B cell (primary cell): ENCODE measurements at regions not wholly inside any gene's neighbourhood (a gene's known extent, or its start where the extent isn't known, plus 50 kb on each side); places are given as distances from the start of the nearest gene placed in this dataset.

Experiments
- ATAC-seq: fragments of 200-7000 bp; cut with Tn5 transposase; one replicate; pipeline ENCODE4 v1.10.0; 2021; ENCODE audit warnings: low read depth, mild to moderate bottlenecking, moderate number of reproducible peaks, moderate library complexity
- CTCF ChIA-PET: fragments of 350-600 bp; sonication (Branson Sonifier 250); formaldehyde crosslinking; loops from one replicate; lab custom pipeline; 2021; ENCODE audit warnings: antibody characterized with exemption, inconsistent platforms; lab: Charles Lee
- POLR2A ChIA-PET: fragments of 350-600 bp; sonication (Branson Sonifier 250); formaldehyde crosslinking; loops from one replicate; lab custom pipeline; 2021; ENCODE audit warnings: antibody characterized with exemption; lab: Charles Lee
- DNase-seq: peaks from one replicate; pipeline ENCODE4 v3.0.0; 2013
- H2AFZ ChIP-seq: 2 replicates; pipeline ENCODE4 v1.6.1; 2012; ENCODE audit warnings: mild to moderate bottlenecking, low read depth, low read length; ENCODE audit not compliant: insufficient read depth, poor library complexity, severe bottlenecking
- H3K27ac ChIP-seq, 2 donors: 1 replicate in 1 of 2; 2 replicates in 1 of 2; pipeline ENCODE4 v1.5.1; 2012 to 2013; ENCODE audit warnings: low read length in 2 of 2, mild to moderate bottlenecking in 2 of 2, moderate library complexity in 1 of 2
- H3K27me3 ChIP-seq, 4 experiments: fragments of 200-600 bp in 1 of 4; sonication (generic) in 1 of 4; replicated peaks in 1 of 4; 1 replicate in 2 of 4; 2 replicates in 2 of 4; pipeline versions ENCODE4 v1.6.1 to v1.7.0; 2013 to 2016; ENCODE audit warnings: low read length in 3 of 4, mild to moderate bottlenecking in 2 of 4, mixed read lengths in 1 of 4, moderate library complexity in 1 of 4; ENCODE audit not compliant: insufficient read depth in 4 of 4, control insufficient read depth in 3 of 4; ENCODE audit errors: control extremely low read depth in 1 of 4
- H3K36me3 ChIP-seq, 2 experiments: replicated peaks in 1 of 2; 1 replicate in 1 of 2; 2 replicates in 1 of 2; pipeline versions ENCODE4 v1.6.1 to v1.7.1; 2013; ENCODE audit warnings: low read length in 1 of 2; ENCODE audit not compliant: insufficient read depth in 2 of 2, control insufficient read depth in 1 of 2; ENCODE audit errors: control extremely low read depth in 1 of 2, extremely low read depth in 1 of 2
- H3K4me1 ChIP-seq, 2 donors: fragments of 200-600 bp in 1 of 2; sonication (generic) in 1 of 2; 1 replicate in 1 of 2; 2 replicates in 1 of 2; pipeline versions ENCODE4 v1.5.1 to v1.6.1; 2013 to 2017; ENCODE audit warnings: low read length in 2 of 2; ENCODE audit not compliant: control insufficient read depth in 2 of 2, insufficient read depth in 2 of 2
- H3K4me2 ChIP-seq: replicated peaks from 2 replicates; pipeline ENCODE3; 2012; ENCODE audit warnings: mild to moderate bottlenecking, low read depth, low read length; ENCODE audit not compliant: poor library complexity, severe bottlenecking
- H3K4me3 ChIP-seq, 5 experiments: fragments of 200-600 bp in 1 of 5; sonication (generic) in 1 of 5; 1 replicate in 3 of 5; 2 replicates in 2 of 5; pipeline versions ENCODE4 v1.5.1 to v1.7.0; 2011 to 2016; ENCODE audit warnings: low read length in 4 of 5, mild to moderate bottlenecking in 4 of 5, low read depth in 2 of 5, control low read depth in 1 of 5, moderate library complexity in 1 of 5; ENCODE audit not compliant: insufficient read depth in 1 of 5; ENCODE audit errors: control extremely low read depth in 1 of 5, extremely low read depth in 1 of 5
- H3K79me2 ChIP-seq: fragments of 200-600 bp; sonication (generic); one replicate; pipeline ENCODE4 v1.6.0; 2016; ENCODE audit warnings: low read length; ENCODE audit not compliant: control insufficient read depth, insufficient read depth
- H3K9ac ChIP-seq: fragments of 200-600 bp; sonication (generic); 2 replicates; pipeline ENCODE4 v1.6.1; 2017; ENCODE audit warnings: mild to moderate bottlenecking, low read length, moderate library complexity
- H3K9me3 ChIP-seq, 3 donors: one replicate each; pipeline versions ENCODE4 v1.6.1 to v1.7.1; 2013; ENCODE audit warnings: low read length in 2 of 3; ENCODE audit not compliant: control insufficient read depth in 2 of 3, insufficient read depth in 1 of 3; ENCODE audit errors: control extremely low read depth in 1 of 3
- H4K20me1 ChIP-seq: 2 replicates; pipeline ENCODE4 v1.6.0; 2012; ENCODE audit warnings: mild to moderate bottlenecking, low read length; ENCODE audit not compliant: insufficient read depth, control insufficient read depth, poor library complexity, severe bottlenecking
- H3K27ac Mint-ChIP-seq: one replicate; pipeline ENCODE4 v1.8.0; 2021; ENCODE audit warnings: mixed read lengths
- H3K27me3 Mint-ChIP-seq: one replicate; pipeline ENCODE4 v1.8.0; 2021; ENCODE audit warnings: mixed read lengths
- H3K4me1 Mint-ChIP-seq: one replicate; pipeline ENCODE4 v1.8.0; 2021; ENCODE audit warnings: mixed read lengths
- H3K4me3 Mint-ChIP-seq: one replicate; pipeline ENCODE4 v1.8.0; 2021; ENCODE audit warnings: mixed read lengths
- H3K9me3 Mint-ChIP-seq: one replicate; pipeline ENCODE4 v1.8.0; 2022; ENCODE audit warnings: mixed read lengths; ENCODE audit not compliant: insufficient read depth
- EZH2 ChIP-seq: IDR thresholded peaks from 2 replicates; pipeline ENCODE4 v1.6.1; 2012; ENCODE audit warnings: borderline replicate concordance, low read depth, mild to moderate bottlenecking, moderate library complexity, low read length; ENCODE audit not compliant: insufficient read depth, poor library complexity, severe bottlenecking
- WGBS: methylation state at CpG from one replicate; pipeline ENCODE4 v1.1.5; 2013; ENCODE audit warnings: missing lambda C conversion rate; ENCODE audit not compliant: insufficient coverage; 5-methylcytosine and 5-hydroxymethylcytosine counted together
- intact Hi-C: fragments of 100-400 bp; cut with micrococcal nuclease; formaldehyde crosslinking; loops from one replicate; pipeline ENCODE4 v1.10.0; 2022
- TF ChIP-seq, protein P1 (sequence below): fragments of 200-600 bp; IDR thresholded peaks from one replicate; pipeline ENCODE4 v1.8.0; 2022; ENCODE audit warnings: antibody characterized with exemption, mild to moderate bottlenecking

GRCh38 chrX:114252186-114252585 is 331.7 kb upstream of the HTR2C start:
- Mint-ChIP-seq H3K4me1 (no peaks in the 10 kb centered on the region), H3K27ac (no peak overlapping the region), H3K27me3 (no peaks in the 10 kb centered on the region), H3K9me3 (no peaks in the 10 kb centered on the region), H3K4me3 (no peak overlapping the region)
- DNase-seq = no peak
- intact Hi-C loops = no loop called here
- no peaks in the 10 kb centered on the region for H3K9me3 ChIP-seq
- H3K4me1 ChIP-seq = no peaks in the 10 kb centered on the region
- ChIA-PET CTCF (no interaction called here), POLR2A (no interaction called here)
- H4K20me1 ChIP-seq = no peaks in the 10 kb centered on the region
- no peak overlapping the region for H3K4me3 ChIP-seq
- no peaks in the 10 kb centered on the region for H3K79me2 ChIP-seq
- H3K36me3 ChIP-seq = no peaks in the 10 kb centered on the region
- H3K27me3 ChIP-seq = no peaks in the 10 kb centered on the region
- H3K27ac ChIP-seq = no peak overlapping the region
- H3K4me2 ChIP-seq = no peak overlapping the region
- TF ChIP-seq, protein P1, sequence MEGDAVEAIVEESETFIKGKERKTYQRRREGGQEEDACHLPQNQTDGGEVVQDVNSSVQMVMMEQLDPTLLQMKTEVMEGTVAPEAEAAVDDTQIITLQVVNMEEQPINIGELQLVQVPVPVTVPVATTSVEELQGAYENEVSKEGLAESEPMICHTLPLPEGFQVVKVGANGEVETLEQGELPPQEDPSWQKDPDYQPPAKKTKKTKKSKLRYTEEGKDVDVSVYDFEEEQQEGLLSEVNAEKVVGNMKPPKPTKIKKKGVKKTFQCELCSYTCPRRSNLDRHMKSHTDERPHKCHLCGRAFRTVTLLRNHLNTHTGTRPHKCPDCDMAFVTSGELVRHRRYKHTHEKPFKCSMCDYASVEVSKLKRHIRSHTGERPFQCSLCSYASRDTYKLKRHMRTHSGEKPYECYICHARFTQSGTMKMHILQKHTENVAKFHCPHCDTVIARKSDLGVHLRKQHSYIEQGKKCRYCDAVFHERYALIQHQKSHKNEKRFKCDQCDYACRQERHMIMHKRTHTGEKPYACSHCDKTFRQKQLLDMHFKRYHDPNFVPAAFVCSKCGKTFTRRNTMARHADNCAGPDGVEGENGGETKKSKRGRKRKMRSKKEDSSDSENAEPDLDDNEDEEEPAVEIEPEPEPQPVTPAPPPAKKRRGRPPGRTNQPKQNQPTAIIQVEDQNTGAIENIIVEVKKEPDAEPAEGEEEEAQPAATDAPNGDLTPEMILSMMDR = no peak
- TF ChIP-seq EZH2 = no peak
- no peak for ATAC-seq
- WGBS = 39% methylated on average over 3 of the region's 3 CpGs
- H2AFZ ChIP-seq = no peak overlapping the region
- H3K9ac ChIP-seq = no peak overlapping the region

- CTCF ChIA-PET = no interaction called here
- TF ChIP-seq, protein P1 = no peak
- TF ChIP-seq EZH2 = no peak
- Histone ChIP-seq H4K20me1 (no peaks in the 10 kb centered on the region), H2AFZ (no peak overlapping the region), H3K36me3 (no peaks in the 10 kb centered on the region), H3K27ac (no peak overlapping the region), H3K27me3 (no peaks in the 10 kb centered on the region), H3K4me2 (no peak overlapping the region), H3K9me3 (no peaks in the 10 kb centered on the region), H3K4me1 (no peaks in the 10 kb centered on the region), H3K4me3 (no peak overlapping the region), H3K79me2 (no peaks in the 10 kb centered on the region), H3K9ac (no peak overlapping the region)
- no peaks in the 10 kb centered on the region for H3K4me1 Mint-ChIP-seq
- ATAC-seq (no peak), DNase-seq (no peak)
- POLR2A ChIA-PET = no interaction called here
- H3K9me3 Mint-ChIP-seq = no peaks in the 10 kb centered on the region
- no peaks in the 10 kb centered on the region for H3K27me3 Mint-ChIP-seq
- no peak overlapping the region for H3K27ac Mint-ChIP-seq
- intact Hi-C loops = no loop called here
- WGBS = no CpG with 5 or more reads among the region's 1 CpG
- no peak overlapping the region for H3K4me3 Mint-ChIP-seq
Observed at GRCh38 chrX:114251575-114251974, 332.3 kb upstream of the HTR2C start.
